AG09309 (cell line): ENCODE measurements at regions not wholly inside any gene's neighbourhood (a gene's known extent, or its start where the extent isn't known, plus 50 kb on each side); places are given as distances from the start of the nearest gene placed in this dataset.

Experiments
- DNase-seq: peaks from one replicate; pipeline ENCODE4 v3.0.0-alpha.2; 2010; ENCODE audit warnings: low read depth
- H3K4me3 ChIP-seq: 2 replicates; pipeline ENCODE4 v1.5.1; 2011; ENCODE audit warnings: mild to moderate bottlenecking, low read depth, low read length, moderate library complexity; ENCODE audit not compliant: control insufficient read depth
- TF ChIP-seq, protein P1 (sequence below): IDR thresholded peaks from 2 replicates; pipeline ENCODE4 v1.5.1; 2011; ENCODE audit warnings: mild to moderate bottlenecking, low read depth, low read length, inconsistent platforms; ENCODE audit not compliant: insufficient read depth, control insufficient read depth; ENCODE audit errors: missing control alignments

DNA sequence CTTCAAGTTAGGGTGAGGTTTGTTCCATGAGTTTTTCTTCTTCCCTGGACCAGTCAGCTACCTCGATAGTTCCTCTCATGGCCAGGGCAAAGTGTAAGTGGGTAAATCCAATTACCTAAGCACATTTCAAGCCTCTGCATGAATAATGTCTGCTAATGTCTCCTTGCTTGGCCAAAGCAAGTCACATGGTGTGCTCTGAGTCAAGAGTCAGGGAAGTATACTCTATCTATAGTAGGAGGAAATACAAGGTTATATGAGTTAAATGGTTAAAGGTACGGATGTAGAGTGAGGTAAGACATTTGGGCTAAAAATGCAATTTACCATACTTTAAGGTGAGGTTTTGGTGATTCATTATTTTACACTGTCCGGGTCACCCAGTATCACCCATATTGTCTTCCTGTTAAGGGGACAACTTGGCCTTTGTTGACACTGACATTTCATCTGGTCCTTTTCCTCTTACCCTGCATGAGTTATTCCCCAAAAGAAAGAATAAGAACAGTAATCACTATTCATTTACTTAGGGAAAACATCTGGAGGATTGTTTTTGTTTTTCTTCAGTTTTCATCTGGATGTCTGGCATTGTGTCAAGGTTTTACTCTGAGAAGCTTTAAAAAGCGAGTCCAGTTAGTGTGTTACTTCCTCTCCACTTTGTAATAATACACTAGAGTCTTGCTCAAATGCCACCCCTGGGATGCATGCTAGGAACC, 405.5 kb downstream of the RND3 start:
- H3K4me3 ChIP-seq = no peak overlapping the region
- no peak for DNase-seq
- TF ChIP-seq, protein P1, sequence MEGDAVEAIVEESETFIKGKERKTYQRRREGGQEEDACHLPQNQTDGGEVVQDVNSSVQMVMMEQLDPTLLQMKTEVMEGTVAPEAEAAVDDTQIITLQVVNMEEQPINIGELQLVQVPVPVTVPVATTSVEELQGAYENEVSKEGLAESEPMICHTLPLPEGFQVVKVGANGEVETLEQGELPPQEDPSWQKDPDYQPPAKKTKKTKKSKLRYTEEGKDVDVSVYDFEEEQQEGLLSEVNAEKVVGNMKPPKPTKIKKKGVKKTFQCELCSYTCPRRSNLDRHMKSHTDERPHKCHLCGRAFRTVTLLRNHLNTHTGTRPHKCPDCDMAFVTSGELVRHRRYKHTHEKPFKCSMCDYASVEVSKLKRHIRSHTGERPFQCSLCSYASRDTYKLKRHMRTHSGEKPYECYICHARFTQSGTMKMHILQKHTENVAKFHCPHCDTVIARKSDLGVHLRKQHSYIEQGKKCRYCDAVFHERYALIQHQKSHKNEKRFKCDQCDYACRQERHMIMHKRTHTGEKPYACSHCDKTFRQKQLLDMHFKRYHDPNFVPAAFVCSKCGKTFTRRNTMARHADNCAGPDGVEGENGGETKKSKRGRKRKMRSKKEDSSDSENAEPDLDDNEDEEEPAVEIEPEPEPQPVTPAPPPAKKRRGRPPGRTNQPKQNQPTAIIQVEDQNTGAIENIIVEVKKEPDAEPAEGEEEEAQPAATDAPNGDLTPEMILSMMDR = no peak

DNA sequence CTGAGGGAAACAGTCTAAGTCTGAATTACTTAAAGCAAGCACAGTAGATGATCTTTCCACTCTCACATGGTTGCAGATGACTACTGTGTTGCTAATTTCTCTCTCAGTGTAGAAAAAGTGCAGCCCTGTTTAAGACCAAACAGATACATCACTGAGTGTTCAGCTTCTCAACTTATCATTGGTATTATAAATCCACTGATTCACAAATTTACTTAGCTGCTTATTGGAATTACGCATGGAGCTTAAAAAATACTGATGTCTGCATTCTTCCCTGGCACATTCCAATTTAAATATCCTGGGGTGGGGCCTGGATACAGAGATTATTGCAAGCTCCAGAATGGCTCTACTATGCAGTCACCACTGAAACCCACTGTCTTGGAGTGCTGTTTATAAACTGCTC, 411.2 kb downstream of the RND3 start:
- H3K4me3 ChIP-seq = no peak overlapping the region
- no peak for DNase-seq
- TF ChIP-seq, protein P1 = no peak

DNA sequence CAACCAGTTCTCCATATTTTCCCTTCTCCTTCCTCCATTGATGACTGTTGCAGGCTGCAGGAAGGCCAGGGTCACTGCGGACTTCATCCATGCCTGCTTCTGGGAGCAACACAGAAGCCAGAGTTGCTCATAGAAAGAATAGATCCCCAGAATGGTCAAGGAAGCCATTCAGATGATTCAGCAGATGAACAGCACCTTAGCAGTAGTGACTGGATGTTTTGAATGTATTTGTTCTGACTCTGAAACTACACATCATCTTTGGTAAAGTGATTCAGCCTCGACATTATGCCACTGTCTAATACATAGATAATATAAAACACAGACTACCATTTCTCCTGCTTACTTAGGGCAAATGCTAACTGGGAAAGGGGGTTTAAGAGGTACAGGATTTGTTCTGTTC, 411.6 kb downstream of the RND3 start:
- TF ChIP-seq, protein P1 = no peak
- H3K4me3 ChIP-seq = no peak overlapping the region
- DNase-seq = no peak

DNA sequence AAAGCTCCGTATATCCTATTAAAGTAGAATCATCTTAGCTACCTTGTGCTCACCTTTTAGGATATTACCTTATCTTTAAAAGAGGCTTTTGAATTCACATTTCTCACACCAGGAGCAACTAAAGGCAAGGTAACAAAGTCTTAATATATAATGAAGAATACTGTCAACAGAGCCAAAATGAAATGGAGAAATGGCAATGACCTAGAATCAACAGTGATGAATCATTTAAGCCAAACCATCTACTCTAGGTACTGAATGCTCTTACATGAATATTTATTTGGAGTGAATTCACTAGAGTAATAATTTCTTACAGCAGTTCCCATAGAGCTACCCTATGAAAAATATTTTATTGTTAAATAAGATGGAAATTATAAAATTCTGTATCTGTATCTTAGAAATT, 421.0 kb downstream of the RND3 start:
- no peak overlapping the region for H3K4me3 ChIP-seq
- TF ChIP-seq, protein P1 = no peak

DNA sequence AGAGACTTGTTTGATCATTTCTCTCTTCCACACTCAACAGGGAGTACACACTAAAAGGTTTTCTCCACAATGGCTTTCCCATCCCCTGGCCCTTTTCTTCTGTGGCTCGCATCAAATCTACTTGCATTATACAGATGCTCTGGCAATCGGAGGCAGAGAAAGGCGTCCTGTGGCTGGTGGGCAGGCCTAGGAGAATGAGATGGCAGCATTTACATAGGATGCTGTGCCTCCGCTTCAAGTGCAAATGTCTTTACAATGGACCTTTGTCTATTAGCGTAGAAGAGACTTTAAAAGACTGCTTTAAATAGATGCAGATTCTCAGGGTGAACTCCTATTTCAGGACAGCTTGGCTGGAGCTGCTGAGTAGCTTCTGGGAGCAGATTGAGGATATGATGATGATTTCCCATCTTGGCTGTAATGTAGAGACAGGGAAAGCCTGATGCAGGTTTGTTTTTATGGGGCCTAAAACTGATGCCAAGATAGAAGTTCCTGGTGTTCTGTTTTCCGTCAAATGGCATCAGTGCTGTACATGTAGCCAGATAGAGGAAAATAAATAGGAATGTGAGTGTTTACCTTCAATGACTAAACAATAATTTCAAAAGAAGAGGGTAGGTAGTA, 423.4 kb downstream of the RND3 start:
- DNase-seq = no peak
- TF ChIP-seq, protein P1 = no peak
- H3K4me3 ChIP-seq = no peak overlapping the region

More for the DNA sequence above, 421.0 kb downstream of the RND3 start:
- no peak for DNase-seq

DNA sequence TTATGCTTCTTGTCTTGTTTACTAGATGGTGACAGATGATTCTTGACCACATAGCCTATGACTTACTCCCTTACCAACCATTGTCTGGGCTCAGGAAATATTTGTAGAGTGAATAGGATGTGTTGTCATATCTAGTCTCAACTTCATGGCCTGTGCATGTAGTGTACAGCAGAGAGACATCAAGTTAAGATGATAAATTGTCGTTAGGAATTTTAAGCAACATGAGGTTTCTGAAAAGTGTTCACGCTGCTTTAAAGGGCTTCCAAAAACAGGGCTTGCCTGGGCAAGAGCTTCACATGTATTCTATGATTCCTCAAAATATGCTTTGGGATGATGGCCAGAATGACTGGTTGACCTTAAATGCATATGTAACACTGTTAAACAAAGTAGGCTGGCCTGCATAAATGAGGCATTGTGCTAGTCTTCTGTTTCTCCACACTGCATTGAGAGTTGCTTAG, 424.0 kb downstream of the RND3 start:
- no peak overlapping the region for H3K4me3 ChIP-seq
- TF ChIP-seq, protein P1 = no peak
- no peak for DNase-seq
